ENCODE measurements at regions not wholly inside any gene's neighbourhood (a gene's known extent, or its start where the extent isn't known, plus 50 kb on each side); places are given as distances from the start of the nearest gene placed in this dataset.
"Not testable (repeated sequence)": the region's sequence is repeated elsewhere in the genome, so short reads cannot be mapped to it uniquely, and the experiment has no call there.

DNA sequence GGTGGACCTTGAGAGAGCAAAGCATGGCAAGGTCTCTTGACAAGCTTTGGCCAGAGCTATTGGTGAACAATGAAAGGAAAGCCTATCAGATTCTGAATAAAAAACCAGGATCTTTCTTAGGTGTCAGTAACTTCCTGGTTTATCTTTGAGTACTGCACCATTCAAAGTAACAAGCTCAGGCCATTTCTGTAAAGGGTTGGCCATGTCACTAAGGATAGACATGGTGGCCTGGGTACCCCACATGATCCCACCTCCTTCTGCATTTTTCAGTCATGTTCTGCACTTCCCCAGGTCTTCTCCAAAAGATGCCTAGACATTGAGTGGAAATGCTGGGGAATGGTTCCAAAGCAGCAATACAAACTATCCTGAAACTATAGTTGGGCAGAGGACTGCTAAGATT is 242.0 kb downstream of the ARHGAP12 start:
- no peak for DNase-seq (ENCODE audit: low read depth)

DNA sequence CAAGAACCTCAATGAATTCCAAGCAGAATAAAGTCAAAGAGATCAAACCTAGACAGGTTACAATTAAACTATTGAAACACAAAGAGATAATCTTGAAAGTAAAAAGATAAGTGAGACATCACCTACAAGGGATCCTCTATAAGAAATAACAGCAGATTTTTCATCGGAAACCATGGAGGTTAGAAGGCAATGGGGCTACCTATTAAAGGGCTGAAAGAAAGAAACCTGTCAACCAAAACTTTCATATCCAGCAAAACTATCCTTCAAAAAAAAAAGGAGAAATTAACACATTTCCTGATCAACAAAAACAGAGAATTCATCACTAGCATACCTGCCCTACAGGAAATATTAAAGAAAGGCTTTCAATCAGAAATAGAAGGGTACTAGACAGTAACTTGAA is 244.9 kb downstream of the ARHGAP12 start:
- no peak for DNase-seq (ENCODE audit: low read depth)

DNA sequence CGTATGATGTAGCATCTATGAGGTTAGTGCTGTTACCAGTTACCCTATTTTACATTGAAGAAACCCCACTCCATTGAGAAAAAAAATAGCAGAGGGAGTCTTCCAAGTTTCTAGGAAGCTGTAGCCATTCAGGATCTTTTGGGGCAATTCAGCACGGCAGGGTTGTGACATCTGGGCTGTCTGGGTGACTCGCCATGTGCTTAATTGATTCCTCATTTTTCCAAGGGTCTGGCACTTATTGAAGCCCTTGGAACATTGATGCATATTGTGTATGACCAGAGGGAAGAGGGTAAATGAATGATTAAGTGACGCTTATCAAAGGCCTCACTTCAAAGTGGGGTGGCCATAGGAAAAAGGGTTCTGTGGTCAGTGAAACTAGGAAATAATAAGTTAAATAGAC is 248.7 kb downstream of the ARHGAP12 start:
- DNase-seq (ENCODE audit: low read depth), result no peak

DNA sequence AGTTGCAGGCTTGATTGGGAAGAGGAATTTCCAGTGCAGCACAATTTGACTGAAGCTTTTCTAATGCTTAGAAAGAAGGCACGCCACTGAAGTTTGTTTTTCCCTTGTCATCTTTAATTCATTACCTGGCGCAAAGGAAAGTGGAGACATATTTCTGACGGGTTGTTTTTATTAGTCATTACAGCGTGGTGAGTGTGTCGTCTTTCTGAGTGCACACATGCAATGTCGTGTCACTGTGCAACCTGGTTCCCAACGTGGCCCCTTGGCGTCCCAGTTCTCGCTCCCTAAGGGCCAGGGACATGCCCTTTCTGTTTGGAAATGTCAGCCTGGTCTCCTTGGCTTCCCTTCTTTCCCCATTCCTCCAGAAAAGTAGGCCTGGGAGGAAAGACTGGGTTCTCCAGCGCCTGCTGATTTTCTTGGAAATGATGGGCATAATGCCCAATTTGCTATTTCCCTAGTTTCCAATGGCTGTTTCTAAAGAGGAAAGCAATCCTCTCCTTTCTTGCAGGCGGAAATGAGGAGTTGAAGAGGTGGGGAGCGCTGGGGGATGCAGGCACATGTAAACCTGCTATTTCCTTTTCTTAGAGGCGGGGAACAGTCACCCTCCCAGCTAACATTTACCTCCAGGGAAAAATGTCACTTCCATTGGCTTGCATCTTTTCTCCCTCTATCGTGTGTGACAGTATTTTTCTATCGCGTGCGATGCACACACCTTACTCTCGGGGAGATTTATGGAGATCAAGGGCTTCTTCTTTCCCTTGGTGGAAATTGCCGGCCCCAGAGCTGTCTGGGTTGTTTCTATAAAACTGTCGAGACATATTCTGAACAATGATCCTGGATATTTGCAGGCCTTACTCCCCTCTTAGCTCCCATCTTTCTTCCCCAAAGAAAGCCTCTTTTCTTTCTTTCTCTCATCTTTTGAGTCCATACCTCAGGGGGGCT is 249.8 kb downstream of the ARHGAP12 start:
- no peak for DNase-seq (ENCODE audit: low read depth)

DNA sequence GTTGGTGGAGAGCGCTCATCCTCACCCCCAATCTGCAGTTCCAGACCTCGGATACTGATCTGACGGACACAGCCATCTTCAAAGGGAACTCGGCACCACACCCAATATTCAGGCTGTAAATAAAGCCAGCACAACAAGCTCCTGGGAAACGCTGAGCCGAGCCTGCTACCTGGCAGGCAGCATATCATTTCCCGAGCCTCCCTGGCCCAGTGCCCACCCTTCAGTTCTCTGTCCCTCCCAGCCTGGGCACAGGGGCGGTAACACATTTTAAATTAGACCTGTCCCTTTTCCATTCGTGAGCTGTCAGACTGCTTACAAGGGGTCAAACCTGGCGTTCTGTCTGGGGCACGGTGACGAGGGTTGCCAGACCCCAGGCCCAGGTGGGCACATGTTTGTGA is 250.5 kb downstream of the ARHGAP12 start:
- no peak for DNase-seq (ENCODE audit: low read depth)

DNA sequence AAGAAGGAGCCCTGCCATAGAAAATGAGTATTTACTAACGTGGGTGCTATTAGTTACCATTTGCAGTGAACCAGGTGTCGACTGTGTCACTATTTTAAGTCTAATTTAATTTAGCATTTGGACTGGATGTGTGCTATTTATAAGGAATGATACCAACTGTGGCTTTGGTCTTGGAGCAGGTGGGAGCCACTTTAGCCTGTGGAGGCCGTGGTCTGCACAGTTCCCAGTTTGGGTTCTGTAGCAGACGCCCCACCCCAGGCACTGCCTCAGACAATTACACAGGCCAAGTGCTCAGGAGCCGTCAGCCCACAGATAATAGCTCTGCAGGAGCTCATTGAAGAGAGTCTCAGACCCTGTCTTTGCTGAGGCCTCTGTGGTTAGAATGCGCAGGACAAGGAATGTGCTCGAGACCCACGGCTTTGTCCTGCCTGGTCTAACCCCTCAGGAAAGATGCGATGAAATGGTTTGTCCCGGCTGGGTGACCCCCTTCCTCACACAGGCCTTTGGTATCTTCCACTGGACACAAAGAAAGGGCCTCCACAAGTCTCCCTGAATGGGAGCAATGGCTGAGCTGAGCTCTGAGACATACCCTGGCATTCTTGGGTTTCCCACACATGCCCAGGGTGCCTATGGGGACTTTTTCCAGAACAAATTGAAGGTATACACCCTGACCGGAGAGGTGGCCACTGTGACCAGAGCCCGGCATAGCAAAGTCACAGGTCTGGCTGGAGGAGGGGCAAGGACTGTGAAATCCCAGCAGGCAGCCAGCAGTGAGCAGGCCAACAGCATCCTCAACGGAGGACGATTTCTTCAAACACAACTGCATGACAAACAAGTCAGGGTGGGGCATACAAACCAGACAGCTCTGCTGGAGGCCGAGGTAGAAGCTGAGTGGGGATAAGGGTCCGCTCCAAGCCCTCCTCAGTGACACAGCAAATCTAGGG is 251.2 kb downstream of the ARHGAP12 start:
- DNase-seq (ENCODE audit: low read depth), result no peak

DNA sequence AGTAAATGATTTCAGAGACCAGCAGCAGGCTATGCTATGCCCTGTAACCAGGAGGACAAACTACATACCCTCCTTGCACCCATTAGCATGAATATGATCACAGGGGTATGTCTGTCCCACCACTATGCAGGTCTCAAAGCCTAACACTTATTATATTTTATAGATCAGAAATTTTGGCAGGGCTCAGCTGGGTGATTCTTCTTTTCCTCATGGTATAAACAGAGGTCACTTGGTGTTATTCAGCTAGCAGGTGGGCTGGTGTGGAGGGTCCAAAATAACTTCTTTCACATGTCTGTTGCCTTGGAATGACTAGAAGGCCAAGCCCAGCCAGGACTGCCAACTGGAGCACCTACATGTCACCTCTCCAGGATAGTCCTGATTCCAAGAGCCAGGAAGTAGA is 252.9 kb downstream of the ARHGAP12 start:
- no peak for DNase-seq (ENCODE audit: low read depth)

DNA sequence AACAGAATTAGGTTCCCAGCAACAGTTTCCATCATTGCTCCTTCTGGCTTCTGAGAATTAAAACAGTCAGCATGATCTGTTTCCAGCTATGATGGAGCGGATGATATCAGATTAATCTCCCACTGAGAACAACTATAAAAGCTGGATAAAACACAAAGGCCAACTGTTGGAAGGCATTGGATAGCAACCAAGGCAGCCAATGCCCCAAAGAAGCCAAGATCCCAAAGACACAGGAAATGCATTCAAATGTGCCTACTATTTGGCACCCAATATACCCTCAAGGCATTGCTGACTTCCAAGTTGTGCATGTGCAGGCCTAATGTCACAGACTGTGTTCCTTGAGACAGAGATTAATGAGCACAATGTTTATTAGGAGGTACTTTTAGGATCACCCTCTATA is 259.3 kb downstream of the ARHGAP12 start:
- no peak for DNase-seq (ENCODE audit: low read depth)

DNA sequence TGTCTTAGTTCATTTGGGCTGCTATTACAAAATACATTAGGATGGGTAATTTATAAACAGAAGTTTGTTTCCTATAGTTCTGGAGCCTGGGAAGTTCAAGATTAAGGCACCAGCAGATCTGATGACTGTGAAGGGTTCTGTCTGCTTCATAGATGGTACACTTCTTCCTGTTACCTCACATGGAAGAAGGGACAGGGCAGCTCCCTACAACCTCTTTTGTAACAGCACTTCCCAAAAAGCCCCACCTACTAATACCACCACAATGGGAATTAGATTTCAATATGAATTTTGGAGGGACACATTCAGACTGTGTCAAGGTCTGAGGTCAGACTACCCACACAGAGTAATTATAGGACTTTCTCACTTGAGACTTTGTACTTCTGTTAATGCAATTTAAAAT is 260.3 kb downstream of the ARHGAP12 start:
- no peak for DNase-seq (ENCODE audit: low read depth)

DNA sequence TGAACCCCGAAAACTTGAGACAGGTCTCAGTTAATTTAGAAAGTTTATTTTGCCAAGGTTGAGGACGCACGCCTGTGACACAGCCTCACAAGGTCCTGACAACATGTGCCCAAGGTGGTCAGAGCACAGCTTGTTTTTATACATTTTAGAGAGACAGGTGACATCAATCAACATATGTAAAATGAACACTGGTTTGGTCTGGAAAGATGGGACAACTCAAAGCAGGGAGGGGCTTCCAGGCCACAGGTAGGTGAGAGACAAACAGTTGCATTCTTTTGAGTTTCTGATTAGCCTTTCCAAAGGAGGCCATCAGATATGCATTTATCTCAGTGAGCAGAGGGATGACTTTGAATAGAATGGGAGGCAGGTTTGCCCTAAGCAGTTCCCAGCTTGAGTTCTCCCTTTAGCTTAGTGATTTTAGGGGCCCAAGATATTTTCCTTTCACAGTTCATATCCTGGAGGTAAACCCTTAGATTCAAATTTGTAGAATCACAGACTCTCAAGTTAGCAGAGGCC is 262.8 kb downstream of the ARHGAP12 start:
- DNase-seq (ENCODE audit: low read depth), result not testable (repeated sequence)

DNA sequence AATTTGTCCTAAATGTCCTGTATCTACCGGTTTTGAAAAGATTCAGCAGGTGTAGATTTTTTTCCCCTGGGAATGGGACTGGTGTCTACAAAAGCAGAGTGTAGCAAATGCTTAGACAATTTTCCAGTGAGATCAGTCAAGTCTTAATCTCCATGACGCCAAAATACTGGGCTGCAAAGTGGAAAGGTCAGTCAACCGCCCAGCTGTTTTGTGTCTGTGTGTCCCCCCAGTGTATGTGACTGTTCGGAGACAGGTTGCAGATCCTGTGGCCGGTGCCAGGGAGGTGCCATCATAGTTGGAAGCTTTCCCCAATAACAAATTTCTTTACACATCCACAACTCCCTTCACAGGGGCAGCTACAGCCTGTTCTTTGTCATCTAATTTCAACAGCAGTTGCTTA is 263.8 kb downstream of the ARHGAP12 start:
- no peak for DNase-seq (ENCODE audit: low read depth)

DNA sequence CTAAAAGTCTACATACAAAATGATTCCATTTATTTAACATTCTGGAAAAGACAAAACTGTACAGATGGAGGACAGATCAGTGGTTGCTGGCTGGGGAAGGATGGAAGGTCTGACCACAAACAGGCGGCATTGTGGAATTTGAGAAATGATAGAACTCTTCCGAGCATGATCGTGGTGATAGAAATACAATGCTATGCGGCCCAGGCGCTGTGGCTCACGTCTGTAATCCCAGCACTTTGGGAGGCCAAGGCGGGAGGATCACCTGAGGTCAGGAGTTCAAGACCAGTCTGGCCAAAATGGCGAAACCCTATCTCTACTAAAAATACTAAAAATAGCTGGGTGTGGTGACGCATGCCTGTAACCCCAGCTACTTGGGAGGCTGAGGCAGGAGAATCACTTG is 264.6 kb downstream of the ARHGAP12 start:
- DNase-seq (ENCODE audit: low read depth), result not testable (repeated sequence)

DNA sequence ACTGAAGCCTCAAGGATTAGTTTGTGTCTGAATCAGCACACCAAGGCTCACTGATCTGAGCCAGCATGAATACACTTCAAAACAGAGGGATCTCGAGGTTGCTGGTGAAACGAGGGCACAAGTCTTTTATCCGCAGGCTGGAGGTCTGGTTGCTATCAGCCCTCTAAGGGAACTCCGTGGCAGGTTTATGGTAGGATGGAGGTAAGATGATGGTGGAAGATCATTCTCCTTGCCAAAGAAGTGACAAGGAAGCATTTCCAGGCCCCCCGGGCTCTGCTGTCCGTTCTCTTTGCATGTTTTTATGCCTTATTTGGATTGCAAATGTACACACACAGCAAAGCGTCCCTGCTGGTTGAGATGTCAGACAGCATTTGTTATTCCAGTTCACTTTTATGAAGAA is 268.3 kb downstream of the ARHGAP12 start:
- DNase-seq (ENCODE audit: low read depth), result no peak

DNA sequence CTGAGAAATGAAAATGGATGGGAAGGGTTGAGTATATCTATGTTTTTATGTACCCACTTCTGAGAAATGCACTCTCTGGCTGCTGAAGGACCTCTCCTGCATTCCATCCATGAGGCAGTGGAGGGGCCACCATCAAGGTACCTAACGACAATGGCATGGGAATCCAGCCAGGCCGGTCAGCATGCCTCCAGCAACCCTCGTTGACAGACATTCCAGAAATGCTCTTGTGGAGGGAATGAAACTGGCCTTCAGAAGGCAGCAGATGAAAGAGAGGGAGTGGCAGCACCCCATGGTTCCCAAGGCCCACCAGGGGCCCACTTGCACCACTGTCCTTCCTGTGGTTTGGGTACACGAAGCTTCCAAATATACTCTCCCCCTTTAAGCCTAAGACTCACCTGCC is 269.0 kb downstream of the ARHGAP12 start:
- DNase-seq (ENCODE audit: low read depth), result no peak

DNA sequence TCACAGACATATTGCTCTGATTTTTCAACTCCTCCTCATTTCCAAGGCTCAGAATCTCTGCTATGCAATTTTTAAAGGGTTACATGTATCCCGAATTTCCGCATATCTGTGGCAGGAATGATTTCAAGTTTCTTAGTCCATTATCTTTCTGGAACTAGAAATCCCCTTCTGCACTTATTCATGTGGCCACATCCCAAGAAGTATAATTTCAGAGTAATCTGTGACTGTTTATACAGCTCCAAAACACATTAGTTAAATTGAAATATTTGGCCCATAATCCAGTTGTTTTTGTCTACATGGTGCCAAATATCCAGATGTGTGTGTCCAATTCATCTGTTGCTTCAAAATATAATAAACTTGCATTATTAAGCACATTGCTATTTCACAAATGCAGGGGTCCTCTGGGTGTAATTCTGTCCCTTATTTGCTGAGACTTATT is 271.2 kb downstream of the ARHGAP12 start:
- DNase-seq (ENCODE audit: low read depth), result no peak

DNA sequence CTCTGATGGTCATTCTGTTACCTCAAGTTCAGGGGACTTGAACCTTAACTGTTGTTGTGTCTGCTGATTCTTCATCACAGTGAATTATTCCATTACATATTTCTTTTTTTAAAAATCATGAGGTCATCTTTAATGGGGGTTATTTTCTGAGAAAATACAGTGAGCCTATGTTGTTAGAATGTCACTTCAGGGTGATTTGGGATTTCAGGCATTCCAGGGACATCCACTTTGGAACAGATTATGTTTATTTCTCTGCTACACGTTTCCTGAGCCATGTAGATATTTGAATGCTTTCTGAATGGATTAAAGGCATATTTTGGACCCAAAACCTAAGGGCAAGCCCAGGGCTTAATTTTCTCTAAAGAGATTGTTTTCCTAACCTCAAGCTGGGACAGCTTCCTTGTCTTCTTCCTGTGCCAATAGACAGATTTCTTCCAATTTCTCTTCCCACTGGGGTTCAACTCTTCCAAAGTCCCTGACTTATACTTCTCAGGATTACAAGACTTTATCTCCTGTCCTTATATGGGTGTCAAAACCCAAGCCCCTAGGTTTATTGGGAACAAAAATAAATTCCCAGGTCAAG is 271.7 kb downstream of the ARHGAP12 start:
- DNase-seq (ENCODE audit: low read depth), result no peak

DNA sequence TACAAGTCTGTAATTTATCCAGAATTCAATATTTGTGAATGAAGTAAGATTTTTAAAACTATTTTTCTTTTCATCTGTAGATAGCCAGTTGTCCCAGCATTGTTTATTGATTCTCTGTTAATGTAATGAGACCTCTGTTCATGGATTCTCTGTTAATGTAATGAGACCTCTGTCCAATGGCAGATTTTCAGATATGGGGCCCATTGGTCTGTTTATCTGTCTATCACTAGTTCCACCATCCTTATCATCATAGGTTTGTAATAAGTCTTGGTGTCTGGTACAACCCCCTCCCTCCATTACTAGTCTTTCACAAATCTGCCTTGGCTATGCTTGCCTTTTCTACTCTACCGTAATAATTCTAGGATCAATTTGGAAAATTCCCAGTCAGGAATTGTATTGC is 276.6 kb downstream of the ARHGAP12 start:
- DNase-seq (ENCODE audit: low read depth), result no peak

DNA sequence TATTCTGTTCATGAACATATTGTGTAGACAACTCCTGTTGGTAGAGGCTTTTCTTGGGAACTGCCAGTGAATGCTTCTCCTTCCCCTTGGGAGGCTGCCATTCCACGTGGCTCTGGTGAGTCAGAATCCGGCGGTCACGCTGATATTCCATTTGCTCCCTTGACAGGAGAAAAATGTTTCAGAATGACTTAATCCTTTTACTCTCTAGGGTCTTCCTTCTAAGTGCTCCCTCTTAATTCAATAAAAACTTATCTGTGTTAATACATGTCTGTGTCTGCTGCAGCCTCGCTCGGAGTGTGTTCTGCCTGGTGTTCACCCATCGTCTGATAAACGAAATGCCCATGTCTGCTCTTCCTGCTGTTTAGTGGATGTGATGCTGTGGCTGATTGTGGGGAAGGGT is 278.6 kb downstream of the ARHGAP12 start:
- no peak for DNase-seq (ENCODE audit: low read depth)

DNA sequence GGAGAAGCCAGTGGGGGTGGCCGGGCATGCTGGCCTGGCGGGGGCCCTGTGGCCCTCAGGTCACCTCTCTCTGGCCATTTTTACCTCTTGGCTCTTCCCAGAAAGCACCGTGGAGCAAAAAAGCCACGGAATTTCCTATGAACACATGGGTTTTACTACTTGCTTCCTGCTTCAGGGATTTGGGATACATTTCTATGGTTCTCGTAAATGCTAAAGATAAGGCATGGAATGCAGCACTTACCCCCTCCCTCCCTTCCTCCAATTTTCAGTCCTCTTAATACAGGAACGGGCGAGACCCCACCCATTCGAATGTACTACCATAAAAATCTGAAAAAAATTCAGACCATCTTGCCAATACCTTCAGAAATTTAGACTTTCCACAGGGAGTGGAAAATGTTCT is 279.7 kb downstream of the ARHGAP12 start:
- no peak for DNase-seq (ENCODE audit: low read depth)

DNA sequence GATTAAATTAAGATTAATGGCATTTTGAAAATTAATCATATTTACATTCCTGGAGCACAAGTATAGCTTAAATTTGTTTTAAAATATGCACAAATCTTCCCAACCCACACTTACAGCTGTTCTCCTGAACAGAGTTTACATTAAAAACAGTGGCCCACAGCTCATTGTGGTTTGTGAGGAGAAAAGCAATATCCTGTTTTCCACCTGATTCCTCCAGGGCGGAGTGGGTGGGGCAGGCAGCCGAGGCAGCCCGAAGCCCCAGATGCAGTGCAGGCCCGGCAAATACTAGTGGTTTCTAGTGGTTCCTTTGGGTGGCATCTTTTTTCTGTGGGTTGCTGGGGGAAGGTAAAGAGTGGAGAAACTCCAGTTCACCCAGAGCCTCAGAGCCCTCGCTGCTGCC is 280.8 kb downstream of the ARHGAP12 start:
- no peak for DNase-seq (ENCODE audit: low read depth)

DNA sequence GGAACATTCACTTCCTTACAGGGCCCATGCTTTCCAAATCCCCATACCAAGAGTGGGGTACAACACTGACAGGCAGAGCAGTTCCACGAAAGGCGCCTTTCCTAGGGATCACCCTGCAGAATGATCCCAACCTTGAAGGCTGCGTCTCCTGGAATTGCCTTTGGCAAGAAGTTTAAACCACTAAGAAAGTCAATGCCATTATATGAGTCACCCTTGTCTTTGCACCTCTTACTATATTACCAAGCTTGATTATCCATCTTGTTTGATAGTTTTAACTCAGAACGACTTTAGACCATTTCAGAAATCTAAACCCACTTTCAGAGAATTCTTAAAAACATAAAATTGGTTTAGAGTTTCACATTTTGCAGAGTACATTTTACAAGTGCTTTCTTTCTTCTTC is 282.1 kb downstream of the ARHGAP12 start:
- DNase-seq (ENCODE audit: low read depth), result no peak

DNA sequence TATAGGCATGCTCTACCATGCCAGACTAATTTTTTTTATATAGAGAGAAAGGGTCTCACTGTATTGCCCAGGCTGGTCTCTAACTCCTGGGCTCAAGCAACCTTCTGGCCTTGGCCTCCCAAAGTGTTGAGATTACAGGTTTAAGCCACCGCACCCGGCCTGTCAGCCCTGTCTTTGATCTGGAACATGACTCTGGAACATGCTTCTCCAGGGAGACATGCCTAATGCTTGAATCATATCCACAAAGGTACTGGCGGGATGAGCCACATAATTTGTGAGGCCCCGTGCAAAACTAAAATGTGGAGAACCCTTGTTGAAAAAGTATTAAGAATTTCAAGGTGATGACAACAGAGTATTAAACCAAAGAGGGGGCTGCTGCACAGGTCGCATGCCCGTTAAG is 282.8 kb downstream of the ARHGAP12 start:
- DNase-seq (ENCODE audit: low read depth), result no peak

Data from activated T-cell treated with anti-CD3 and anti-CD28 coated beads for 48 hours (primary cell).